Ascending aorta (tissue), 2 donors: ENCODE measurements at regions not wholly inside any gene's neighbourhood (a gene's known extent, or its start where the extent isn't known, plus 50 kb on each side); places are given as distances from the start of the nearest gene placed in this dataset.

Experiments
- DNase-seq, 2 donors: peaks; one replicate each; pipeline ENCODE4 v3.0.0-alpha.2; 2019; ENCODE audit warnings: low spot score in 2 of 2
- H3K27ac ChIP-seq, 2 donors: fragments of 200-600 bp; sonication (generic); one replicate each; pipeline ENCODE4 v1.5.1; 2016 to 2017; ENCODE audit warnings: mild to moderate bottlenecking in 1 of 2
- H3K27me3 ChIP-seq: fragments of 200-600 bp; sonication (generic); one replicate; pipeline ENCODE4 v1.5.1; 2017
- H3K36me3 ChIP-seq, 2 donors: fragments of 200-600 bp; sonication (generic); one replicate each; pipeline ENCODE4 v1.5.1; 2016
- H3K4me1 ChIP-seq, 2 donors: fragments of 200-600 bp; sonication (generic); one replicate each; pipeline ENCODE4 v1.5.1; 2016 to 2017; ENCODE audit warnings: mild to moderate bottlenecking in 1 of 2
- H3K4me3 ChIP-seq, 2 donors: fragments of 200-600 bp; sonication (generic); one replicate each; pipeline ENCODE4 v1.5.1; 2016 to 2017; ENCODE audit warnings: mild to moderate bottlenecking in 1 of 2
- H3K9me3 ChIP-seq, 2 donors: fragments of 200-600 bp; sonication (generic); one replicate each; pipeline ENCODE4 v1.5.1; 2016
- CTCF ChIP-seq, 3 experiments: fragments of 200-600 bp in 2 of 3; fragments of 450-650 bp in 1 of 3; sonication (generic) in 2 of 3; IDR thresholded peaks; one replicate each; pipeline ENCODE4 v1.5.1; 2016 to 2019; ENCODE audit warnings: antibody characterized with exemption in 3 of 3, mild to moderate bottlenecking in 1 of 3, moderate library complexity in 1 of 3
- intact Hi-C: fragments of 100-400 bp; cut with DNase I; formaldehyde crosslinking; loops from one replicate; pipeline ENCODE4 v1.15.1; 2023

GRCh38 chr2:183259921-183260320, 135.7 kb downstream of the NUP35 start:
- Histone ChIP-seq H3K27me3 (no peaks in the 10 kb centered on the region), H3K4me3 (no peak overlapping the region), H3K4me1 (no peaks in the 10 kb centered on the region), H3K9me3 (no peaks in the 10 kb centered on the region), H3K27ac (no peak overlapping the region), H3K36me3 (no peaks in the 10 kb centered on the region)
- no peak for DNase-seq
- no peak for TF ChIP-seq CTCF (IDR thresholded peaks at IDR 0.05)
- intact Hi-C loops: no loop called here

GRCh38 chr2:183260527-183260926, 136.3 kb downstream of the NUP35 start:
- H3K4me3 ChIP-seq: no peak overlapping the region
- H3K9me3 ChIP-seq: no peaks in the 10 kb centered on the region
- intact Hi-C loops: no loop called here
- no peaks in the 10 kb centered on the region for H3K36me3 ChIP-seq
- H3K4me1 ChIP-seq: no peaks in the 10 kb centered on the region
- DNase-seq: peak in 1 of 2 donors; percentile 58
- no peak overlapping the region for H3K27ac ChIP-seq
- TF ChIP-seq CTCF (IDR thresholded peaks at IDR 0.05): no peak
- no peaks in the 10 kb centered on the region for H3K27me3 ChIP-seq

- Histone ChIP-seq H3K36me3 (no peaks in the 10 kb centered on the region), H3K27me3 (no peaks in the 10 kb centered on the region)
Measured at GRCh38 chr2:183264890-183265535, 140.8 kb downstream of the NUP35 start.

GRCh38 chr2:183267148-183267827, 143.0 kb downstream of the NUP35 start:
- no peak overlapping the region for H3K27ac ChIP-seq
- no peaks in the 10 kb centered on the region for H3K27me3 ChIP-seq
- no peaks in the 10 kb centered on the region for H3K4me1 ChIP-seq
- no peak for TF ChIP-seq CTCF (IDR thresholded peaks at IDR 0.05)
- intact Hi-C loops: no loop called here
- no peak for DNase-seq
- no peaks in the 10 kb centered on the region for H3K9me3 ChIP-seq
- H3K36me3 ChIP-seq: no peaks in the 10 kb centered on the region
- H3K4me3 ChIP-seq: no peak overlapping the region

More at GRCh38 chr2:183264890-183265535, 140.8 kb downstream of the NUP35 start:
- intact Hi-C loops: no loop called here
- Histone ChIP-seq H3K27ac (no peak overlapping the region), H3K9me3 (no peaks in the 10 kb centered on the region), H3K4me1 (no peaks in the 10 kb centered on the region), H3K4me3 (no peak overlapping the region)
- TF ChIP-seq CTCF (IDR thresholded peaks at IDR 0.05): no peak
- DNase-seq: no peak

GRCh38 chr2:183269956-183270355, 145.7 kb downstream of the NUP35 start:
- Histone ChIP-seq H3K9me3 (no peaks in the 10 kb centered on the region), H3K27ac (no peak overlapping the region), H3K27me3 (no peaks in the 10 kb centered on the region), H3K4me1 (no peaks in the 10 kb centered on the region), H3K36me3 (no peaks in the 10 kb centered on the region), H3K4me3 (no peak overlapping the region)
- no peak for TF ChIP-seq CTCF (IDR thresholded peaks at IDR 0.05)
- DNase-seq: no peak
- intact Hi-C loops: no loop called here
